ENCODE measurements at regions not wholly inside any gene's neighbourhood (a gene's known extent, or its start where the extent isn't known, plus 50 kb on each side); places are given as distances from the start of the nearest gene placed in this dataset.

DNA sequence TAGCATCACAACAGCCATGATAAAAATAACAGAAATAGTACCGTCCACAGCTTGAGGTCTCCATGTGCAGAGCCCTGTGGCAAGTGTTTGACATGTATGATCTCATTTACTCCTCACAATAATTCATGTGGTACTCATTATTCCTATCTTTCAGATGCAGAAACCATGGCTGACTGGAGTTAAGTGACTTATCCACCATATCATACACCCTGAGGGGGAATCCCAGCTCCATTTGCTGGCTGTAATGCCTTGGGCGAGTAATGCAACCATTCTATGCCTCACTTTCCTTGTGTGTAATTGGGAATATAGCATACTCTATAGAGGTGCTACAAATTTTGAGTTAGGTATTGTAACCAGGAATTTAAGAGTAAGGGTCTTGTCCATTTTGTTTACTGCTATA is 347.0 kb upstream of the CLINT1 start:
- no peak for TF ChIP-seq POLR2A (IDR thresholded peaks at IDR 0.05)
- TF ChIP-seq, protein P1, sequence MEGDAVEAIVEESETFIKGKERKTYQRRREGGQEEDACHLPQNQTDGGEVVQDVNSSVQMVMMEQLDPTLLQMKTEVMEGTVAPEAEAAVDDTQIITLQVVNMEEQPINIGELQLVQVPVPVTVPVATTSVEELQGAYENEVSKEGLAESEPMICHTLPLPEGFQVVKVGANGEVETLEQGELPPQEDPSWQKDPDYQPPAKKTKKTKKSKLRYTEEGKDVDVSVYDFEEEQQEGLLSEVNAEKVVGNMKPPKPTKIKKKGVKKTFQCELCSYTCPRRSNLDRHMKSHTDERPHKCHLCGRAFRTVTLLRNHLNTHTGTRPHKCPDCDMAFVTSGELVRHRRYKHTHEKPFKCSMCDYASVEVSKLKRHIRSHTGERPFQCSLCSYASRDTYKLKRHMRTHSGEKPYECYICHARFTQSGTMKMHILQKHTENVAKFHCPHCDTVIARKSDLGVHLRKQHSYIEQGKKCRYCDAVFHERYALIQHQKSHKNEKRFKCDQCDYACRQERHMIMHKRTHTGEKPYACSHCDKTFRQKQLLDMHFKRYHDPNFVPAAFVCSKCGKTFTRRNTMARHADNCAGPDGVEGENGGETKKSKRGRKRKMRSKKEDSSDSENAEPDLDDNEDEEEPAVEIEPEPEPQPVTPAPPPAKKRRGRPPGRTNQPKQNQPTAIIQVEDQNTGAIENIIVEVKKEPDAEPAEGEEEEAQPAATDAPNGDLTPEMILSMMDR (IDR thresholded peaks at IDR 0.05) = no peak

Measured in thyroid gland (tissue), 4 donors.